CD14-positive monocyte (primary cell): ENCODE measurements at regions not wholly inside any gene's neighbourhood (a gene's known extent, or its start where the extent isn't known, plus 50 kb on each side); places are given as distances from the start of the nearest gene placed in this dataset.

ENCODE experiments used
- DNase-seq, 3 donors: peaks; one replicate each; pipeline ENCODE4 v3.0.0-alpha.2; 2011 to 2022
- H2AFZ ChIP-seq: 2 replicates; pipeline ENCODE4 v1.6.0; 2012; ENCODE audit warnings: mild to moderate bottlenecking, low read depth, low read length, inconsistent platforms; ENCODE audit not compliant: insufficient read depth, poor library complexity, severe bottlenecking
- H3K27ac ChIP-seq, 2 donors: 1 replicate in 1 of 2; 2 replicates in 1 of 2; pipeline ENCODE4 v1.5.1; 2012 to 2013; ENCODE audit warnings: low read length in 2 of 2, control low read depth in 1 of 2, inconsistent platforms in 1 of 2, low read depth in 1 of 2, mild to moderate bottlenecking in 1 of 2
- H3K27me3 ChIP-seq, 2 donors: one replicate each; pipeline versions ENCODE4 v1.6.0 to v1.6.1; 2011 to 2013; ENCODE audit warnings: low read length in 2 of 2; ENCODE audit not compliant: control insufficient read depth in 2 of 2, insufficient read depth in 2 of 2
- H3K36me3 ChIP-seq, 2 donors: replicated peaks in 1 of 2; 1 replicate in 1 of 2; 2 replicates in 1 of 2; pipeline versions ENCODE4 v1.5.1 to v1.6.1; 2012 to 2013; ENCODE audit warnings: low read length in 2 of 2, control low read depth in 1 of 2, inconsistent platforms in 1 of 2, mild to moderate bottlenecking in 1 of 2; ENCODE audit not compliant: insufficient read depth in 2 of 2, control insufficient read depth in 1 of 2
- H3K4me1 ChIP-seq, 2 donors: 1 replicate in 1 of 2; 2 replicates in 1 of 2; pipeline versions ENCODE4 v1.5.1 to v1.6.1; 2012 to 2013; ENCODE audit warnings: low read length in 2 of 2, control low read depth in 1 of 2, inconsistent platforms in 1 of 2, mild to moderate bottlenecking in 1 of 2, moderate library complexity in 1 of 2; ENCODE audit not compliant: insufficient read depth in 2 of 2, control insufficient read depth in 1 of 2
- H3K4me2 ChIP-seq: replicated peaks from 2 replicates; pipeline ENCODE3; 2012; ENCODE audit warnings: low read length, moderate library complexity, mild to moderate bottlenecking; ENCODE audit not compliant: poor library complexity, severe bottlenecking; ENCODE audit errors: extremely low read depth
- H3K4me3 ChIP-seq, 3 experiments: fragments of 200-600 bp in 1 of 3; sonication (generic) in 1 of 3; replicated peaks in 1 of 3; 1 replicate in 2 of 3; 2 replicates in 1 of 3; pipeline ENCODE4 v1.5.1; 2011 to 2013; ENCODE audit warnings: low read length in 3 of 3, mild to moderate bottlenecking in 3 of 3, control low read depth in 2 of 3, low read depth in 2 of 3, inconsistent platforms in 1 of 3, moderate library complexity in 1 of 3
- H3K79me2 ChIP-seq: 2 replicates; pipeline ENCODE4 v1.6.0; 2012; ENCODE audit warnings: mild to moderate bottlenecking, control low read depth, inconsistent platforms, low read length, moderate library complexity; ENCODE audit not compliant: insufficient read depth
- H3K9ac ChIP-seq: 2 replicates; pipeline ENCODE4 v1.6.0; 2017; ENCODE audit warnings: low read length, mild to moderate bottlenecking; ENCODE audit not compliant: insufficient read depth, poor library complexity, severe bottlenecking
- H3K9me3 ChIP-seq, 2 donors: replicated peaks in 1 of 2; 1 replicate in 1 of 2; 2 replicates in 1 of 2; pipeline versions ENCODE4 v1.5.1 to v1.6.1; 2012 to 2013; ENCODE audit warnings: low read length in 2 of 2, control low read depth in 1 of 2; ENCODE audit not compliant: control insufficient read depth in 1 of 2, insufficient read depth in 1 of 2
- H4K20me1 ChIP-seq: 2 replicates; pipeline ENCODE4 v1.6.0; 2012; ENCODE audit warnings: mild to moderate bottlenecking, low read length, control low read depth, moderate library complexity; ENCODE audit not compliant: insufficient read depth
- H3K27ac Mint-ChIP-seq, 7 donors: one replicate each; pipeline ENCODE4 v1.8.0; 2020; ENCODE audit warnings: mild to moderate bottlenecking in 7 of 7, mixed read lengths in 7 of 7, moderate library complexity in 6 of 7, inconsistent platforms in 2 of 7
- H3K27me3 Mint-ChIP-seq, 3 donors: one replicate each; pipeline ENCODE4 v1.8.0; 2021 to 2022; ENCODE audit warnings: low read depth in 3 of 3, mild to moderate bottlenecking in 3 of 3, mixed read lengths in 3 of 3, moderate library complexity in 3 of 3, inconsistent platforms in 1 of 3
- H3K36me3 Mint-ChIP-seq, 2 donors: one replicate each; pipeline ENCODE4 v1.8.0; 2020; ENCODE audit warnings: mixed read lengths in 2 of 2, inconsistent platforms in 1 of 2, mild to moderate bottlenecking in 1 of 2
- H3K4me1 Mint-ChIP-seq: one replicate; pipeline ENCODE4 v1.8.0; 2020; ENCODE audit warnings: mild to moderate bottlenecking, mixed read lengths
- H3K4me3 Mint-ChIP-seq, 2 donors: one replicate each; pipeline ENCODE4 v1.8.0; 2020; ENCODE audit warnings: mild to moderate bottlenecking in 2 of 2, mixed read lengths in 2 of 2, moderate library complexity in 1 of 2
- H3K9me3 Mint-ChIP-seq, 7 donors: one replicate each; pipeline ENCODE4 v1.8.0; 2020 to 2022; ENCODE audit warnings: mixed read lengths in 7 of 7, mild to moderate bottlenecking in 6 of 7, moderate library complexity in 6 of 7, inconsistent platforms in 2 of 7
- WGBS: methylation state at CpG from one replicate; pipeline ENCODE4 v1.1.5; 2013; ENCODE audit warnings: missing lambda C conversion rate; ENCODE audit not compliant: insufficient coverage; 5-methylcytosine and 5-hydroxymethylcytosine counted together
- intact Hi-C, 2 donors: fragments of 100-400 bp; cut with micrococcal nuclease; formaldehyde crosslinking; loops; one replicate each; pipeline versions ENCODE4 v1.15.0 to v1.15.1; 2023
- TF ChIP-seq, protein P1 (sequence below): fragments of 200-600 bp; IDR thresholded peaks from one replicate; pipeline ENCODE4 v1.8.0; 2022; ENCODE audit warnings: antibody characterized with exemption, mild to moderate bottlenecking

- no peaks in the 10 kb centered on the region for H3K4me1 ChIP-seq
- H3K4me3 ChIP-seq = no peak overlapping the region
- TF ChIP-seq, protein P1, sequence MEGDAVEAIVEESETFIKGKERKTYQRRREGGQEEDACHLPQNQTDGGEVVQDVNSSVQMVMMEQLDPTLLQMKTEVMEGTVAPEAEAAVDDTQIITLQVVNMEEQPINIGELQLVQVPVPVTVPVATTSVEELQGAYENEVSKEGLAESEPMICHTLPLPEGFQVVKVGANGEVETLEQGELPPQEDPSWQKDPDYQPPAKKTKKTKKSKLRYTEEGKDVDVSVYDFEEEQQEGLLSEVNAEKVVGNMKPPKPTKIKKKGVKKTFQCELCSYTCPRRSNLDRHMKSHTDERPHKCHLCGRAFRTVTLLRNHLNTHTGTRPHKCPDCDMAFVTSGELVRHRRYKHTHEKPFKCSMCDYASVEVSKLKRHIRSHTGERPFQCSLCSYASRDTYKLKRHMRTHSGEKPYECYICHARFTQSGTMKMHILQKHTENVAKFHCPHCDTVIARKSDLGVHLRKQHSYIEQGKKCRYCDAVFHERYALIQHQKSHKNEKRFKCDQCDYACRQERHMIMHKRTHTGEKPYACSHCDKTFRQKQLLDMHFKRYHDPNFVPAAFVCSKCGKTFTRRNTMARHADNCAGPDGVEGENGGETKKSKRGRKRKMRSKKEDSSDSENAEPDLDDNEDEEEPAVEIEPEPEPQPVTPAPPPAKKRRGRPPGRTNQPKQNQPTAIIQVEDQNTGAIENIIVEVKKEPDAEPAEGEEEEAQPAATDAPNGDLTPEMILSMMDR = no peak
- peaks cover 0 to 2% (median 0%) of the 10 kb centered on the region in 7 donors for H3K9me3 Mint-ChIP-seq
- no peaks in the 10 kb centered on the region for H3K79me2 ChIP-seq
- H3K9ac ChIP-seq = no peak overlapping the region
- no peaks in the 10 kb centered on the region for H3K4me1 Mint-ChIP-seq
- intact Hi-C loops = no loop called here
- DNase-seq = no peak
- peaks cover 0 to 2% (median 0%) of the 10 kb centered on the region in 3 donors for H3K27me3 Mint-ChIP-seq
- H3K9me3 ChIP-seq = no peaks in the 10 kb centered on the region
- no peak overlapping the region for H3K27ac ChIP-seq
- no peak overlapping the region for H3K4me2 ChIP-seq
- no peaks in the 10 kb centered on the region for H3K36me3 Mint-ChIP-seq
- no peak overlapping the region for H2AFZ ChIP-seq
- no peak overlapping the region for H3K4me3 Mint-ChIP-seq
- no peak overlapping the region for H3K27ac Mint-ChIP-seq
- H3K27me3 ChIP-seq = no peaks in the 10 kb centered on the region
- no peaks in the 10 kb centered on the region for H4K20me1 ChIP-seq
- no peaks in the 10 kb centered on the region for H3K36me3 ChIP-seq
- no CpG with 5 or more reads among the region's 1 CpG for WGBS
Measured at GRCh38 chr6:140178520-140178919, 804.1 kb upstream of the CITED2 start.

DNA sequence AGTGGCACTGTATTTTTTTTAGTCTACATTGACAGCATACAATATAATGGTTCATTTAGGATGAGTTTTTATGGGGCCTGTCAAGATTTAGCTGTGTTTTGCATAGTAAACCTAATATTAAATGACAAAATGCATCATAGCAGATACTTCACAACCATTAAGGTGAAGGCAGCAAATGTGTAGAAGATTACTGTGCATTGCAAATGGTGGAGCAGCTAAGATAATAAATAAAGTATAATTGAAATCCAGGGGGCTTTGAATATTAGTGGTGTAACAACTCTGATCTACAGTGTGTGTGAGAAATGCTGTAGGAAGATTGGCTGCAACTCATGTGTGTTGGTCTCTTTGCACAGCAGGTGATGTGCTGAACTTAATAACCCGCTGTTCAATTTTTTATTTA, 801.9 kb upstream of the CITED2 start:
- H3K4me1 Mint-ChIP-seq = no peaks in the 10 kb centered on the region
- TF ChIP-seq, protein P1 = no peak
- no peak overlapping the region for H3K27ac ChIP-seq
- no peaks in the 10 kb centered on the region for H3K36me3 ChIP-seq
- no peak overlapping the region for H3K27ac Mint-ChIP-seq
- no peak overlapping the region for H3K4me3 Mint-ChIP-seq
- no peaks in the 10 kb centered on the region for H3K36me3 Mint-ChIP-seq
- no peaks in the 10 kb centered on the region for H3K4me1 ChIP-seq
- no peak overlapping the region for H3K9ac ChIP-seq
- H2AFZ ChIP-seq = no peak overlapping the region
- no peak overlapping the region for H3K4me3 ChIP-seq
- no CpG with 5 or more reads among the region's 1 CpG for WGBS
- no peaks in the 10 kb centered on the region for H3K27me3 ChIP-seq
- H3K9me3 ChIP-seq = peaks cover 0 to 9% of the 10 kb centered on the region in 2 donors
- H3K27me3 Mint-ChIP-seq = peaks cover 0 to 2% (median 0%) of the 10 kb centered on the region in 3 donors
- intact Hi-C loops = no loop called here
- no peaks in the 10 kb centered on the region for H3K79me2 ChIP-seq
- no peak overlapping the region for H3K4me2 ChIP-seq
- peaks cover 4 to 19% (median 11%) of the 10 kb centered on the region in 7 donors for H3K9me3 Mint-ChIP-seq
- DNase-seq = no peak
- no peaks in the 10 kb centered on the region for H4K20me1 ChIP-seq
